H1 (cell line): ENCODE measurements at regions not wholly inside any gene's neighbourhood (a gene's known extent, or its start where the extent isn't known, plus 50 kb on each side); places are given as distances from the start of the nearest gene placed in this dataset.

Experiments
- TAF1 ChIP-seq: IDR thresholded peaks from 2 replicates; pipeline ENCODE4 v1.6.1; 2011; ENCODE audit warnings: mild to moderate bottlenecking, low read depth, low read length
- TEAD4 ChIP-seq: IDR thresholded peaks from 2 replicates; pipeline ENCODE4 v1.6.1; 2012; ENCODE audit warnings: low read depth, low read length, inconsistent platforms, mixed read lengths
- ZNF274 ChIP-seq: IDR thresholded peaks from 2 replicates; pipeline ENCODE4 v1.7.0; 2012; ENCODE audit warnings: low read length, borderline replicate concordance; ENCODE audit errors: extremely low read depth

- TF ChIP-seq ZNF274 (no peak), TAF1 (no peak), TEAD4 (no peak)
Observed at GRCh38 chr12:92574911-92575570, 127.7 kb upstream of the PLEKHG7 start (continued).
